ENCODE measurements at regions not wholly inside any gene's neighbourhood (a gene's known extent, or its start where the extent isn't known, plus 50 kb on each side); places are given as distances from the start of the nearest gene placed in this dataset.

DNA sequence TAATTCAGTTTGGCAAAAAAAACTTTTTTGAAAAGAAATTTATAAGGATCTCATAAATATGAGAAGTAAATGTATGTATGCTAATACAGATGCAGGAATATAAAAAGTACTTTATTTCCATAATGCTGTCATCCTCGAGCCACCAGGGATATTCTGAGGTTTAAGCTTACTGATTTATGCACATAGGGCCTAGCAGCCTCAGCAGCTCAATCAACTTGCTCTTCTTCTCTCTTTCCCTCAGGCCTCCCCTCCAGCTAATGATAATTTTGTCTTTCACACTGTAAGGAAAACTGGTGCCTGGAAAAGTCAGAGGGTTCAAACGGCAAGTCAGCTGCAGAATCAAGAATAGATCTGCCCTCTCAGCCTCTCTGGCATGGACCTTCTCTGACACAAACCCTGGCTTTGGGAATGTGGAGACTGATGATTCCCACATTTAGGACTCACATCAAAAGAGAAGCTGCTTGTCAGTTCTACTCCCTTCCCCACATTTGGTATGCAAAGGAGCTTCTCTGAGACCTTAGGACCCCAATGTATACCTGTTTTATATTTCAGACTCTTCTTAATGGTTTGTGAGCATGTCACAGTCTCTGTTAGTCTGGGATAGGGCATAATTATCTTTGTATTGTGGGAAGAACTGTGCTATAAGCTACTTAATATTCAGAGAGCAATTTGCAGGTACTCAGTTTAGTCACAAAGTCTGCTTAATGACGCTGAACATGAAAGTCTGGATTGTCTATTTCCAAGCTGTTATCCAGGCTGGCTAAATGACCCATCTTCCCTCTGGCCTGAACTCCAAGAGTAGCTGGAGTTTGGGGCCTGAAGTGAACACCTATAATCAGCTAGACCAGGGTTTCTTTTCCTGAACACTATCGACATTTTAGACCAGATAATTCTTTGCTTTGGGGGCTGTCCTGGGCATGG is 52.1 kb upstream of the DIPK1A start:
- CTCF ChIA-PET: interaction anchor here (0.6 to 2.6 kb wide), 10 partner anchors 8 to 155 kb away, joined by 3 to 16 read pairs (median 4); no protein-coding TSS in a partner anchor
- peaks cover 2% of the 10 kb centered on the region for H3K27me3 Mint-ChIP-seq

GRCh38 chr1:93014168-93014567 is 52.9 kb upstream of the DIPK1A start:
- Mint-ChIP-seq H3K27me3 (peaks cover 2% of the 10 kb centered on the region), H3K4me1 (ENCODE audit: low read depth) (no peaks in the 10 kb centered on the region), H3K9me3 (no peaks in the 10 kb centered on the region), H3K36me3 (ENCODE audit: low read depth) (no peaks in the 10 kb centered on the region), H3K27ac (no peak overlapping the region), H3K4me3 (no peak overlapping the region)
- POLR2A ChIA-PET: no interaction called here
- CTCF ChIA-PET: interaction anchor here (0.9 to 2.6 kb wide), 5 partner anchors 10 to 155 kb away, joined by 3 to 16 read pairs (median 13); no protein-coding TSS in a partner anchor
- DNase-seq (no peak), ATAC-seq (no peak)
- intact Hi-C loops (cut with micrococcal nuclease): no loop called here
- TF ChIP-seq, protein P1, sequence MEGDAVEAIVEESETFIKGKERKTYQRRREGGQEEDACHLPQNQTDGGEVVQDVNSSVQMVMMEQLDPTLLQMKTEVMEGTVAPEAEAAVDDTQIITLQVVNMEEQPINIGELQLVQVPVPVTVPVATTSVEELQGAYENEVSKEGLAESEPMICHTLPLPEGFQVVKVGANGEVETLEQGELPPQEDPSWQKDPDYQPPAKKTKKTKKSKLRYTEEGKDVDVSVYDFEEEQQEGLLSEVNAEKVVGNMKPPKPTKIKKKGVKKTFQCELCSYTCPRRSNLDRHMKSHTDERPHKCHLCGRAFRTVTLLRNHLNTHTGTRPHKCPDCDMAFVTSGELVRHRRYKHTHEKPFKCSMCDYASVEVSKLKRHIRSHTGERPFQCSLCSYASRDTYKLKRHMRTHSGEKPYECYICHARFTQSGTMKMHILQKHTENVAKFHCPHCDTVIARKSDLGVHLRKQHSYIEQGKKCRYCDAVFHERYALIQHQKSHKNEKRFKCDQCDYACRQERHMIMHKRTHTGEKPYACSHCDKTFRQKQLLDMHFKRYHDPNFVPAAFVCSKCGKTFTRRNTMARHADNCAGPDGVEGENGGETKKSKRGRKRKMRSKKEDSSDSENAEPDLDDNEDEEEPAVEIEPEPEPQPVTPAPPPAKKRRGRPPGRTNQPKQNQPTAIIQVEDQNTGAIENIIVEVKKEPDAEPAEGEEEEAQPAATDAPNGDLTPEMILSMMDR (IDR thresholded peaks at IDR 0.05): no peak

More for the DNA sequence above, 52.1 kb upstream of the DIPK1A start:
- no peaks in the 10 kb centered on the region for H3K9me3 Mint-ChIP-seq
- ATAC-seq (no peak), DNase-seq (no peak)
- H3K27ac Mint-ChIP-seq: no peak overlapping the region
- intact Hi-C loops (cut with micrococcal nuclease): no loop called here
- POLR2A ChIA-PET: interaction anchor here (0.6 kb wide), 1 partner anchor 48 kb away, joined by 3 read pairs; no protein-coding TSS in a partner anchor
- H3K4me3 Mint-ChIP-seq: no peak overlapping the region
- H3K36me3 Mint-ChIP-seq (ENCODE audit: low read depth): no peaks in the 10 kb centered on the region
- no peaks in the 10 kb centered on the region for H3K4me1 Mint-ChIP-seq (ENCODE audit: low read depth)
- TF ChIP-seq, protein P1 (IDR thresholded peaks at IDR 0.05): no peak

GRCh38 chr1:93015590-93015989 is 54.3 kb upstream of the DIPK1A start:
- ChIA-PET CTCF (interaction anchor here (1.3 to 2.6 kb wide), 4 partner anchors 14 to 47 kb away, joined by 4 to 11 read pairs (median 6); no protein-coding TSS in a partner anchor), POLR2A (interaction anchor here (0.6 kb wide), 1 partner anchor 79 kb away, joined by 3 read pairs; no protein-coding TSS in a partner anchor)
- intact Hi-C loops (cut with micrococcal nuclease): no loop called here
- no peaks in the 10 kb centered on the region for H3K9me3 Mint-ChIP-seq
- DNase-seq (no peak), ATAC-seq (no peak)
- H3K4me1 Mint-ChIP-seq (ENCODE audit: low read depth): no peaks in the 10 kb centered on the region
- TF ChIP-seq, protein P1 (IDR thresholded peaks at IDR 0.05): no peak
- no peak overlapping the region for H3K27ac Mint-ChIP-seq
- H3K4me3 Mint-ChIP-seq: no peak overlapping the region
- H3K27me3 Mint-ChIP-seq: peaks cover 2% of the 10 kb centered on the region
- no peaks in the 10 kb centered on the region for H3K36me3 Mint-ChIP-seq (ENCODE audit: low read depth)

- DNase-seq: no peak
- Mint-ChIP-seq H3K27ac (no peak overlapping the region), H3K4me1 (ENCODE audit: low read depth) (no peaks in the 10 kb centered on the region), H3K4me3 (no peak overlapping the region), H3K27me3 (peaks cover 2% of the 10 kb centered on the region), H3K36me3 (ENCODE audit: low read depth) (no peaks in the 10 kb centered on the region), H3K9me3 (no peaks in the 10 kb centered on the region)
- CTCF ChIA-PET: interaction anchor here (1.1 to 2.6 kb wide), 5 partner anchors 10 to 48 kb away, joined by 4 to 11 read pairs (median 6); no protein-coding TSS in a partner anchor
- intact Hi-C loops (cut with micrococcal nuclease): no loop called here
- ATAC-seq: no peak
- TF ChIP-seq, protein P1 (IDR thresholded peaks at IDR 0.05): no peak
- POLR2A ChIA-PET: interaction anchor here (0.6 kb wide), 1 partner anchor 78 kb away, joined by 3 read pairs; no protein-coding TSS in a partner anchor
Observed at GRCh38 chr1:93016171-93016570, 54.9 kb upstream of the DIPK1A start.
